NCI-H146 (cell line): ENCODE measurements at regions not wholly inside any gene's neighbourhood (a gene's known extent, or its start where the extent isn't known, plus 50 kb on each side); places are given as distances from the start of the nearest gene placed in this dataset.

ENCODE experiments used
- DNase-seq: peaks from one replicate; lab custom pipeline; 2025; lab: John Stamatoyannopoulos, UW

GRCh38 chr4:159041054-159042034 lies 61.5 kb upstream of the RAPGEF2 start:
- no peak for DNase-seq

- no peak for DNase-seq
Measured at GRCh38 chr4:159042097-159042605, 60.7 kb upstream of the RAPGEF2 start.

DNA sequence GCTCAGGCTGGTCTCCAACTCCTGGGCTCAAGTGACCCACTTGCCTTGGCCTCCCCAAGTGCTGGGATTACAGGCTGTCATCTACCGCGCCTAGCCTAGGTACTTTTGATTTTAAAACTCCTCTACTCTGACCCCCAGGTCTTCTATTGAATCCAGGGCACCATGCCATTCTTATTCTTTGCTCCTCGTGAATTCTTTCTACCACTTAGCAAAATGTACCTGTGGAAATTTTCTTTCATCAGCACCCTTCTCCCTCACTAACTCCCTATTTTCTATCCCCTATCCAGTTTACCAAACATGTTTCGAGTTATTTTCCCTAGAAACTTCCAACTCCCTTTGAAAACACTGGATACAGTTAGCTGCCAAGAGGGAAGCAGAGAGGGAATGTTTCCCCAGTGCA lies 60.0 kb upstream of the RAPGEF2 start:
- DNase-seq = no peak

DNA sequence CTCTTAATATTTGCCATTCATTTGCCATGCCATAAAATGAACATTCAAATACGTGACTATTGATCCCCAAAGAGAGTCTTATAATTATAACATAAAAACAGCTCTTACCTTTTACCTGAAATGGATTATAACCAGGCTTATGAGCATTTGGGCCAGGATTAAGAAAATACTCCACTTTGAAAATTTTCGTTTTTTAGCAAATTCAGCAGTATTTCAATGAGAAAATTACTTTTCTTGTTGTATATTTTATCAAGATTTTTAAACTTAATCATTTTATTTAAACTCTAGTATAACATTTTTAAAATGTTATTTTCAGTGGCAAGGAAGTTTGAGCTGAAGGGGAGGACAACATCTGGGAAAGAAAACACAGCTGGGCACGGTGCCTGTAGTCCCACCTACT lies 59.0 kb upstream of the RAPGEF2 start:
- DNase-seq = no peak

GRCh38 chr4:159045321-159045720 lies 57.6 kb upstream of the RAPGEF2 start:
- no peak for DNase-seq

GRCh38 chr4:159046683-159047082 lies 56.2 kb upstream of the RAPGEF2 start:
- no peak for DNase-seq

- peak; percentile 38 for DNase-seq
Measured at GRCh38 chr4:159047478-159048165, 55.3 kb upstream of the RAPGEF2 start.

DNA sequence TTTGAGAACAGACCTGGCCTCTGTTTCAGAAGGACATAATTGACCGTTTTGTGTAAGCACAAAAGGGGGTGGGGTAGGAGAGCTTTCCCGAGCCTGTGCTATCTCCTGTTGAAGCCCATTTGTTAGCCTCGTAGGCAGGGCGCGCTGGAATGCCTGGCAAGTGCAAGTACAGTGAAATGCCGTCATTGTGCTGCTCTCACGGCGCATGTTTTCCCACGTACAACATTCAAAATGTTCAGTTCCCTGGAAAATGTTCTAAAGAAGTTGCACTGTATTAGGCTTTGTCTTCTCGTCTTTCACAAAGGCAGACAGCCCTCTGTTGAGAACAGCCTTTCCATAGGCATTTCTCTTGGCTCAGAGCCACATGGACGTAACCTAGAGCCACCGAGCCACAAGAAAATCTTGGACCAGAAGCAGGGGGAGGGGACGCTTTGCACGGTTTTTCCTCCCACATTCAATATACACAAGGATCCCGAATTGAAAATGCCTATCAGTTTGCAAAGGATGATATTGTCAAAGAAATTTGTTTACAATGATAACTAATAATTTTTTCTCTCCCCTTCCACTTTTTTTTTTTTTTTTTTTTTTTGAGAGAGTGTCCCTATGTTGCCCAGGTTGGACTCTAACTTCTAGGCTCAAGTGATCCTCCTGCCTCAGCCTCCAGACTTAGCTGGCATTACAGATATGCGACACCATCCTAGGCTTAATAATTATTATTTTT lies 54.6 kb upstream of the RAPGEF2 start:
- DNase-seq = peak; percentile 85

DNA sequence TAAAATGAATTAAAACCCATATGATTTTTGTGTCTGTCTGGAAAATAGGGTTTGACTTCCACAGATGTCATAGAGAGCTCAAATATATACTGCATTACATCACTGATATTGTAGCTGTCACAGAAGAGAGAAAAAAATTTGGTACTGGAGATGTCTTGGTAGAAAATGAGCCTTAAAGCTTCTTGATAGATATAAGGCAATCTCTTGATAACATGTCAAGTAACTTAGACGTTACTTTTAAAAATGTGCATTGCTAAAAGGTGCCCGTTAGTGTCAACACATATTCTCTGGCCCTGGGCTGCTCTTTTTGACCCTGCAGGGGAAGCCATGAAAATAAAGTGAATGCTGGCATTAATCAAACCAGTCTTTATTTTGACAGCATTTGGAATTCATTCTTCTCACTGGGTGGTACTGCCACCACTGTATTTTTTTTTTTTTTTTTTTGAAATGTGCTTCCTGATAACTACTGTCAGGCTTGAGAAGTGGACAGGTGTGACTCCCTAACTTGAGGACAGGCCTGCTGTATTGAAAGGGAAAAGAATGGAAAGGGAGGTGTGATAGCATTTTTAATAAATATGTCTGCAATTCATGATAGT lies 53.0 kb upstream of the RAPGEF2 start:
- DNase-seq = peak; percentile 39

- no peak for DNase-seq
Measured at GRCh38 chr4:159051245-159052071, 51.4 kb upstream of the RAPGEF2 start.

DNA sequence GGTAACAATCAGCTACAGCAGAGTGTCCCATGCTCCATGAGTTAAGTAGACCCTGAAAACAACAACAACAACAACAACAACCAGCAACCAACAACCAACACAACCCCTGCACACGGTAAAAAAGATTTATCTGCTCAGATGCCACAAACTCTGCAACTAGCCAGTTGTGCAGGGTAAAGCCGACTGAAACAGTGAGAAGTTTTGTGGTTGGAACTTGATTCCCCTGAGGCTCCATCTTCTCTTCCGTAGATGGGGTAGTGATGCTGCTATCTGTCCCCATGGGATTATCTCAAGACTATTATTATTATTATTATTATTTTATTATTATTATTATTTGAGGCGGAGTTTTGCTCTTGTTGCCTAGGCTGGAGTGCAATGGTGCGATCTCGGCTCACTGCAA lies 50.6 kb upstream of the RAPGEF2 start:
- DNase-seq = no peak
